RWPE2 (cell line): ENCODE measurements at regions not wholly inside any gene's neighbourhood (a gene's known extent, or its start where the extent isn't known, plus 50 kb on each side); places are given as distances from the start of the nearest gene placed in this dataset.

Experiments used
- ATAC-seq: fragments of 200-7000 bp; cut with Tn5 transposase; 3 replicates; pipeline ENCODE4 v1.9.1; 2021; ENCODE audit warnings: low read depth
- DNase-seq: peaks from one replicate; pipeline ENCODE4 v3.0.0-alpha.2; 2020; ENCODE audit warnings: low spot score
- H3K27ac ChIP-seq: fragments of 450-650 bp; 2 replicates; pipeline ENCODE4 v1.5.1; 2017; ENCODE audit warnings: mild to moderate bottlenecking; ENCODE audit not compliant: poor library complexity, severe bottlenecking
- H3K27me3 ChIP-seq: fragments of 250-450 bp; sonication (Bioruptor Pico); 2 replicates; pipeline ENCODE4 v1.5.1; 2021; ENCODE audit warnings: mild to moderate bottlenecking, moderate library complexity; ENCODE audit not compliant: insufficient read depth, poor library complexity, severe bottlenecking
- H3K36me3 ChIP-seq: fragments of 250-450 bp; sonication (Bioruptor Pico); 2 replicates; pipeline ENCODE4 v1.5.1; 2020; ENCODE audit warnings: low read depth, mild to moderate bottlenecking, moderate library complexity
- H3K4me1 ChIP-seq: fragments of 250-450 bp; sonication (Bioruptor Pico); 2 replicates; pipeline ENCODE4 v1.5.1; 2021; ENCODE audit warnings: mild to moderate bottlenecking, moderate library complexity; ENCODE audit not compliant: insufficient read depth, poor library complexity, severe bottlenecking
- H3K4me3 ChIP-seq: fragments of 250-450 bp; sonication (Bioruptor Pico); 2 replicates; pipeline ENCODE4 v1.5.1; 2021; ENCODE audit warnings: mild to moderate bottlenecking, moderate library complexity; ENCODE audit not compliant: severe bottlenecking
- H3K9me3 ChIP-seq: fragments of 250-450 bp; sonication (Bioruptor Pico); 2 replicates; pipeline ENCODE4 v1.5.1; 2021; ENCODE audit warnings: mild to moderate bottlenecking, moderate library complexity; ENCODE audit not compliant: severe bottlenecking
- TF ChIP-seq, protein P1 (sequence below): fragments of 450-650 bp; IDR thresholded peaks from one replicate; pipeline ENCODE4 v1.5.1; 2017; ENCODE audit warnings: mild to moderate bottlenecking, moderate library complexity; ENCODE audit not compliant: poor library complexity, severe bottlenecking

DNA sequence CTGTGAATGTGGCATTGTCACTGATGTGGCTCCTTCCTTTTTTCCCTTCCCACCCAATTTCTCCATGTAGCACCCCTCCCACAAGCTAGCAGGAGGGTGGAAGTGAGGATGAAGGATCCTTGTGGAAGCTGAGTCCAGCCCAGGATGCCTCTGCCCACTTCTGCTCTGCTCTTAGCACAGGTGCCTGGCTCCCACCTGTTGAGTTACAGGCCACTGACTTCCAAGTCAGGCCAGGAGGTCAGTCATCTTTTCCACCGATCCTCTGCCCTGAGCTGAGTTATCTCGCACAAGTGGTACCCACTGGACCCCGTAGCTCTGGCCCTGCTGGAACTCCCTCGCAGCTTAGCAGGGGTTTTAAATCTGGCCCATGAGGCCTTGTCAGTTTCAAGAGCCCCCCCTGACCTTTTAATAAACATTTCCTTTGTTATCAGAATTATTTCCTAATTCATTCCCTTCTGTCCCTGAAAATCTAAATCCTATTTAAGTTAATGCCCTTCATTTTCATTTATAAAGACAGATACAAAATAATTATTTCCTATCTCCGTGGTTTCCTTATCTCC lies 125.3 kb upstream of the CADM1 start:
- Histone ChIP-seq H3K9me3 (no peaks in the 10 kb centered on the region), H3K27me3 (peaks cover 4% of the 10 kb centered on the region), H3K27ac (no peak overlapping the region), H3K4me3 (no peak overlapping the region), H3K36me3 (no peaks in the 10 kb centered on the region), H3K4me1 (no peaks in the 10 kb centered on the region)
- DNase-seq (no peak), ATAC-seq (no peak)
- TF ChIP-seq, protein P1, sequence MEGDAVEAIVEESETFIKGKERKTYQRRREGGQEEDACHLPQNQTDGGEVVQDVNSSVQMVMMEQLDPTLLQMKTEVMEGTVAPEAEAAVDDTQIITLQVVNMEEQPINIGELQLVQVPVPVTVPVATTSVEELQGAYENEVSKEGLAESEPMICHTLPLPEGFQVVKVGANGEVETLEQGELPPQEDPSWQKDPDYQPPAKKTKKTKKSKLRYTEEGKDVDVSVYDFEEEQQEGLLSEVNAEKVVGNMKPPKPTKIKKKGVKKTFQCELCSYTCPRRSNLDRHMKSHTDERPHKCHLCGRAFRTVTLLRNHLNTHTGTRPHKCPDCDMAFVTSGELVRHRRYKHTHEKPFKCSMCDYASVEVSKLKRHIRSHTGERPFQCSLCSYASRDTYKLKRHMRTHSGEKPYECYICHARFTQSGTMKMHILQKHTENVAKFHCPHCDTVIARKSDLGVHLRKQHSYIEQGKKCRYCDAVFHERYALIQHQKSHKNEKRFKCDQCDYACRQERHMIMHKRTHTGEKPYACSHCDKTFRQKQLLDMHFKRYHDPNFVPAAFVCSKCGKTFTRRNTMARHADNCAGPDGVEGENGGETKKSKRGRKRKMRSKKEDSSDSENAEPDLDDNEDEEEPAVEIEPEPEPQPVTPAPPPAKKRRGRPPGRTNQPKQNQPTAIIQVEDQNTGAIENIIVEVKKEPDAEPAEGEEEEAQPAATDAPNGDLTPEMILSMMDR: no peak

DNA sequence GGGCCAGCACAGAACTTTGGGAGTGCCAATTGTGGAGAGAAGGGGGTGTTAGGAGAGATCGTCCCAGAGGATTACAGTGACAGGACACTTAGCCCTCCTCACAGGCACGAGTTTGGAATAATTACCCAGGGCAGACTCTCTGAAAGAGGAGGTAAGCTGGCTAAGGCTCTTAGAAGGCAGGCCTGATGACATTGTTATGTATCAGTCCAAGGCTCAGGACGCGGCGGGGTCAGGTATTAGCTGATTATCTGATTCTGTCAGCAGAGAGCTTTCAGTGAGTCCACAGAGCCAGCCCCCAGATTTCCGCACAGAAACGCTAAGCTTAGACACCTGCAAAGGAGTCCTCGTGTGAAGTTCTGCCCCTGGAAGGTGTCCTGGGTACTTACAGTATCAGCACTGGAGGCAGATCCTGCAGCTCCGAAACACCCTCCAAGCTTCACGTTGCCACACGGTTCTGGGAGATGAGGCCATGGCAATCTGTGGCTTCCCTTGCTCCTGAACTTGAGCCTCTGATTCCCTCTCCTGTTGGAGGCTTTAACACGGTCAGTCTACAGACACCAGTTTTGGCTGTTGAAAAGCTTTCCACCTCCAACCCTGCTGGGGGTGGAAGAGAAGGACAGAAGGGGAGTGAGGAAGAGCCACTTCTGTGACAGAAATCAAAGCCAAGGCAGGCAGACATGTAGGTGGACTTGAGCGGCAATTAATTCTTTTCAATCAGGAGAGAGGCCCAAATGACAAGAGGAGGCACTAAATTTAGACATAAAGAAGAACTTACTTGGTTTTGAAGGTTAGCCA lies 123.6 kb upstream of the CADM1 start:
- Histone ChIP-seq H3K4me3 (no peak overlapping the region), H3K4me1 (no peaks in the 10 kb centered on the region), H3K9me3 (no peaks in the 10 kb centered on the region), H3K27ac (no peak overlapping the region), H3K36me3 (no peaks in the 10 kb centered on the region), H3K27me3 (peaks cover 4% of the 10 kb centered on the region)
- TF ChIP-seq, protein P1: no peak
- DNase-seq (no peak), ATAC-seq (no peak)

DNA sequence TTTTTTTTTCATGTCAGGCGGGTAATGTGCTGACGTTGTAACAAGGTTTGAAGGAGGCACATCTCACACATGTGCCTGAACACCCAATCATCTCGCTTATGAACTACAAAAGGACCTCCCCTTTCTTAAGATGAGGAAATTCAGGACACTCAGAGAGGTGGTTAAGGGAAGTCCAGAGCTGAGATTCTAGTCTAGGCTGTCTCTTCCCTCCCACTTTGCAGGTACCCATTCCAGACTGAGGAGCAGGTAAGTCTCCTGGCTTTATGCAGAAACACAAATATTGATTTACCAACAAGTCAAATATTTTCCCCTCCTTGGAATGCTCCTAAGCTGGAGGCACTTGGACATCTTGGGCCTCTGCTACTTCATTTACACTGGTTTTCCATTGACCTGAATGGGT lies 122.9 kb upstream of the CADM1 start:
- no peak overlapping the region for H3K27ac ChIP-seq
- peaks cover 4% of the 10 kb centered on the region for H3K27me3 ChIP-seq
- H3K4me1 ChIP-seq: peaks cover 6% of the 10 kb centered on the region
- ATAC-seq (no peak), DNase-seq (no peak)
- no peaks in the 10 kb centered on the region for H3K9me3 ChIP-seq
- no peak overlapping the region for H3K4me3 ChIP-seq
- H3K36me3 ChIP-seq: no peaks in the 10 kb centered on the region
- TF ChIP-seq, protein P1: no peak

DNA sequence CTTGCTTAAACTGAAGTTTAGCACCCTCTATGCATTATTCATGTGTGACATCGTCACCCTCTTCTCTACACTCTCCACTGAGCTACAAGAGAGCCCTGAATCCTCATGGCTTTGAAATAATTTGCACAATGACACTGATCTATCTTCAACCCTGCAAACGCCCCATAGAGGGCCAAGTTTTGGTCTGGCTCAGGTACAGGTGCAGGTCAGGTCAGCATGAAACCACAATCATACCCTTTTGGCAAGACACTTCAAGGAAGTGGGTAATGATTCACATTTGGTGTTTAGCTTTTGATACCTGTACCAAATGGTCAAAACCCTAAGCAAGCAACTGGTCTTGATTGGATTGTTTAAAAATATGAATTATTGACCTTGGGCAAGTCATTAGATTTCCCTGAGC lies 122.2 kb upstream of the CADM1 start:
- Histone ChIP-seq H3K4me1 (peaks cover 6% of the 10 kb centered on the region), H3K27me3 (peaks cover 4% of the 10 kb centered on the region), H3K27ac (no peak overlapping the region), H3K4me3 (no peak overlapping the region), H3K36me3 (no peaks in the 10 kb centered on the region), H3K9me3 (no peaks in the 10 kb centered on the region)
- TF ChIP-seq, protein P1: no peak
- DNase-seq (no peak), ATAC-seq (no peak; the same call in 2 of the 3 replicates)

DNA sequence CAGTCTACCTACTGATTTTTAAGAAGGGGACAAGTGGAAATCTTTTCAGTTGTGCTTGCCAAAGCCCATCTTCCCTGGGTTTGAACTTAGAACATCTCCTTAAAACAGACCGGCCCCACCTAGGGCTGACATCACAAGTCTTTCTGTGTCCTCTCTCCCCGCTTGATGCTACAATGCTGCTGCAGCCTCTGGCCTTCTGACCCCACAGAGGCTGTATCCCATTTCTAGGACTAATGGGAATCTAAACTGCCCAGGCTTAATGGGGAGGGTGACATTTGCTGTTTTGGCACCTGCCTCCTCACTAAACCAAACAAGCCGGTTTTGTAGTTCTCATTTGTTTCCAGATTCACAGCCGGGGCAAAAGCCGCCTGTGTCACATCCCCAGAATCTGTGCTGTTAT lies 121.3 kb upstream of the CADM1 start:
- Histone ChIP-seq H3K4me3 (no peak overlapping the region), H3K27ac (no peak overlapping the region), H3K9me3 (no peaks in the 10 kb centered on the region), H3K36me3 (no peaks in the 10 kb centered on the region), H3K27me3 (peaks cover 4% of the 10 kb centered on the region), H3K4me1 (peaks cover 6% of the 10 kb centered on the region)
- TF ChIP-seq, protein P1: no peak
- DNase-seq: no peak
- ATAC-seq: no peak
